Spleen (tissue), 11 donors: ENCODE measurements at regions not wholly inside any gene's neighbourhood (a gene's known extent, or its start where the extent isn't known, plus 50 kb on each side); places are given as distances from the start of the nearest gene placed in this dataset.

ENCODE experiments used
- DNase-seq: peaks from one replicate; pipeline ENCODE4 v3.0.0-alpha.2; 2020
- H3K27ac ChIP-seq, 8 donors: fragments of 200-600 bp; sonication (generic) in 7 of 8; 1 replicate in 4 of 8; 2 replicates in 4 of 8; pipeline versions ENCODE4 v1.5.0 to v1.8.0; 2016 to 2021; ENCODE audit warnings: inconsistent platforms in 4 of 8, mild to moderate bottlenecking in 4 of 8, moderate library complexity in 1 of 8
- H3K27me3 ChIP-seq, 7 donors: fragments of 200-600 bp; sonication (generic) in 6 of 7; replicated peaks in 1 of 7; 1 replicate in 4 of 7; 2 replicates in 3 of 7; pipeline versions ENCODE4 v1.5.0 to v1.8.0; 2016 to 2021; ENCODE audit warnings: inconsistent platforms in 3 of 7, mild to moderate bottlenecking in 1 of 7
- H3K36me3 ChIP-seq, 6 donors: fragments of 200-600 bp; sonication (generic) in 5 of 6; 1 replicate in 4 of 6; 2 replicates in 2 of 6; pipeline versions ENCODE4 v1.5.0 to v1.8.0; 2016 to 2021; ENCODE audit warnings: inconsistent platforms in 2 of 6
- H3K4me1 ChIP-seq, 6 donors: fragments of 200-600 bp; sonication (generic) in 5 of 6; 1 replicate in 3 of 6; 2 replicates in 3 of 6; pipeline versions ENCODE4 v1.5.0 to v1.8.0; 2016 to 2021; ENCODE audit warnings: inconsistent platforms in 3 of 6
- H3K4me3 ChIP-seq, 8 donors: fragments of 200-600 bp; sonication (generic) in 7 of 8; 1 replicate in 4 of 8; 2 replicates in 4 of 8; pipeline versions ENCODE4 v1.5.0 to v1.8.0; 2016 to 2021; ENCODE audit warnings: inconsistent platforms in 4 of 8, mild to moderate bottlenecking in 4 of 8, moderate library complexity in 2 of 8
- H3K9me3 ChIP-seq, 8 donors: fragments of 200-600 bp; sonication (generic) in 7 of 8; 1 replicate in 4 of 8; 2 replicates in 4 of 8; pipeline versions ENCODE4 v1.5.0 to v1.8.0; 2016 to 2021; ENCODE audit warnings: inconsistent platforms in 4 of 8
- POLR2A ChIP-seq, 3 donors: fragments of 450-650 bp; IDR thresholded peaks; one replicate each; pipeline ENCODE4 v1.5.1; 2017; ENCODE audit warnings: antibody characterized with exemption in 3 of 3, mild to moderate bottlenecking in 1 of 3
- POLR2AphosphoS5 ChIP-seq, 3 donors: sonication (generic); formaldehyde crosslinking; IDR thresholded peaks; one replicate each; pipeline ENCODE4 v1.5.1; 2017; ENCODE audit warnings: antibody characterized with exemption in 3 of 3
- WGBS, 5 donors: extraction: QIAGEN DNeasy Blood & Tissue Kit in 3 of 5; methylation state at CpG; one replicate each; pipeline versions ENCODE4 v1.1.5 to v1.1.7; 2013 to 2018; 5-methylcytosine and 5-hydroxymethylcytosine counted together
- intact Hi-C: fragments of 100-400 bp; cut with DNase I; formaldehyde crosslinking; loops from one replicate; pipeline ENCODE4 v1.15.0; 2023; ENCODE audit warnings: low total_unique reads
- TF ChIP-seq, protein P1 (sequence below), 11 experiments: fragments of 200-600 bp in 7 of 11; fragments of 450-650 bp in 4 of 11; sonication (generic) in 4 of 11; IDR thresholded peaks in 8 of 11; conservative IDR thresholded peaks in 3 of 11; 1 replicate in 7 of 11; 2 replicates in 4 of 11; pipeline versions ENCODE4 v1.4.0 to v1.8.0; 2016 to 2021; ENCODE audit warnings: antibody characterized with exemption in 11 of 11, inconsistent platforms in 4 of 11, mild to moderate bottlenecking in 1 of 11
- donor health status: healthy with polysubstance abuse.
- donor health status: DM: no; HTN: no; CAD: no; lungs with moderate emphysema.
- donor health status: DM: no; HTN: no; CAD: no.
- donor health status: Bipolar disorder and iron deficiency.
- donor health status: healthy.
- donor health status: DM: no; HTN: no; CAD: no.
- donor health status: DM: yes; HTN: yes; CAD: no.

DNA sequence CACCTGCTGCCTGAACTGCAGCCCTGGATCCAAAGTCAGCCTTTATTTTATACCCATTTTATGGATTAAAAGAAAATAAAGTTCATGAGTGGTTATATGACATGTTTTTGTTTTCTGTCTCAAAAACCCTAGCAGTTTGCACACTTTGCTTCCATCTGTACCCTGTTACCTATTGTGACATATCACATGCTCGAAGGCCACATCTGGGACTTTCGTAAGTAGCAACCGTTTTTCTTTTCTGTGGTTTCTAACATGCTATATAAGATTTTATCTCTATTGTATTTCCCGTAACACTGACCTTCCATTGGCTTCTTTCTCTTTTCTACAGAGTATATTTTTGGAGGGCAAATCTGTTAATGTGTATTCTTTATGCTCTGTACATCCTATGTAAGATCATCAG is 1007.2 kb downstream of the PCDH9 start:
- TF ChIP-seq POLR2AphosphoS5 (IDR thresholded peaks at IDR 0.05): no peak
- no peak for TF ChIP-seq POLR2A (IDR thresholded peaks at IDR 0.05)
- WGBS, 5 donors: 40 to 68% (median 56%) methylated on average over 4 of the region's 4 CpGs
- H3K27ac ChIP-seq: no peak overlapping the region

DNA sequence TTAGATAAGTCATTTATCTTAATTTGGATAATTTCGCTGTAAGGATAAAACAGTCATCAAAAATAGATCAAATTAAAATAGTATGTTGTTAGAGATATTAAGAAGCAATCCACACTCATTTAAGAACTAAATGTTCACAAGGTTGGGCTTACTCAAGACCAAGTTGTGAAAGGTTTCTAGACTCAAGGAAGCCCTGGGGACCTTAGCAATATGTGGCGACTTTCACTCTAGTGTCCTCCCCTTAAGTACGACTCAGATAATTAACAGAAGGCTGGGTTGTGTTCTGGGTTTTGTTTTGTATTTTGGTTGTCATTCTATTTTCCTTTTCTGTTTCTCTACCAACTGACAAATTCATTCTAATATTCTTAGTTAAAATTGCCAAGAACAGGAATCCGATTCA is 1008.0 kb downstream of the PCDH9 start:
- no peak overlapping the region for H3K4me3 ChIP-seq
- WGBS, 5 donors: 79 to 86% (median 85%) methylated on average over 4 of the region's 4 CpGs
- no peaks in the 10 kb centered on the region for H3K4me1 ChIP-seq
- H3K27ac ChIP-seq: no peak overlapping the region
- DNase-seq: no peak
- TF ChIP-seq POLR2A (IDR thresholded peaks at IDR 0.05) (no peak), POLR2AphosphoS5 (IDR thresholded peaks at IDR 0.05) (no peak)
- TF ChIP-seq, protein P1, sequence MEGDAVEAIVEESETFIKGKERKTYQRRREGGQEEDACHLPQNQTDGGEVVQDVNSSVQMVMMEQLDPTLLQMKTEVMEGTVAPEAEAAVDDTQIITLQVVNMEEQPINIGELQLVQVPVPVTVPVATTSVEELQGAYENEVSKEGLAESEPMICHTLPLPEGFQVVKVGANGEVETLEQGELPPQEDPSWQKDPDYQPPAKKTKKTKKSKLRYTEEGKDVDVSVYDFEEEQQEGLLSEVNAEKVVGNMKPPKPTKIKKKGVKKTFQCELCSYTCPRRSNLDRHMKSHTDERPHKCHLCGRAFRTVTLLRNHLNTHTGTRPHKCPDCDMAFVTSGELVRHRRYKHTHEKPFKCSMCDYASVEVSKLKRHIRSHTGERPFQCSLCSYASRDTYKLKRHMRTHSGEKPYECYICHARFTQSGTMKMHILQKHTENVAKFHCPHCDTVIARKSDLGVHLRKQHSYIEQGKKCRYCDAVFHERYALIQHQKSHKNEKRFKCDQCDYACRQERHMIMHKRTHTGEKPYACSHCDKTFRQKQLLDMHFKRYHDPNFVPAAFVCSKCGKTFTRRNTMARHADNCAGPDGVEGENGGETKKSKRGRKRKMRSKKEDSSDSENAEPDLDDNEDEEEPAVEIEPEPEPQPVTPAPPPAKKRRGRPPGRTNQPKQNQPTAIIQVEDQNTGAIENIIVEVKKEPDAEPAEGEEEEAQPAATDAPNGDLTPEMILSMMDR (IDR thresholded peaks at IDR 0.05 in 8 of 11, conservative IDR thresholded peaks at IDR 0.05 in 3 of 11): no peak
- intact Hi-C loops: no loop called here
- no peaks in the 10 kb centered on the region for H3K27me3 ChIP-seq
- H3K36me3 ChIP-seq: no peaks in the 10 kb centered on the region
- H3K9me3 ChIP-seq: no peaks in the 10 kb centered on the region

More for the DNA sequence above, 1007.2 kb downstream of the PCDH9 start:
- no peak overlapping the region for H3K4me3 ChIP-seq
- no peak for DNase-seq
- H3K4me1 ChIP-seq: no peaks in the 10 kb centered on the region
- H3K9me3 ChIP-seq: no peaks in the 10 kb centered on the region
- no peaks in the 10 kb centered on the region for H3K27me3 ChIP-seq
- H3K36me3 ChIP-seq: no peaks in the 10 kb centered on the region
- intact Hi-C loops: no loop called here

DNA sequence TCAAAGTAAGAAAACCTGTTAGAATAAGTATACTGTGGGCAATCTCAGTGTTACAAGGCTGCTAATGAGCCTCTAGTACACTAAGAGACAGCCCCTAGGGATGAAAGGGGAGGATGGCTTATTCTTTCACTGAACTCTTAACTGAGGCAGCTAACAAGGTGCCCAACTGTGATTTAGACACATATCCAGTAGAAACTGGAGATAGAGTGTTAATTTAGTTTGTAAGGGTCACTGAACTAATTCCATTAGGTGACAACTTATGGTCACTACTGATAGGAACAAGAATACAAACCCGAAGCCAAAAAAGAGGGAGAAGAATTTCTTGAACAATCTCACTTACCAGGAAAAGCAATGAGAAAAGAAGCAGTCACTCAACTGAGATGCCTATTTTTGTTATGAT is 1010.6 kb downstream of the PCDH9 start:
- no peaks in the 10 kb centered on the region for H3K36me3 ChIP-seq
- no peaks in the 10 kb centered on the region for H3K4me1 ChIP-seq
- H3K4me3 ChIP-seq: no peak overlapping the region
- no peak overlapping the region for H3K27ac ChIP-seq
- WGBS, 5 donors: 61 to 89% (median 83%) methylated on average over 1 of the region's 1 CpG
- intact Hi-C loops: no loop called here
- H3K9me3 ChIP-seq: no peaks in the 10 kb centered on the region
- TF ChIP-seq, protein P1 (IDR thresholded peaks at IDR 0.05 in 8 of 11, conservative IDR thresholded peaks at IDR 0.05 in 3 of 11): no peak
- TF ChIP-seq POLR2AphosphoS5 (IDR thresholded peaks at IDR 0.05) (no peak), POLR2A (IDR thresholded peaks at IDR 0.05) (no peak)
- H3K27me3 ChIP-seq: no peaks in the 10 kb centered on the region
- DNase-seq: no peak

DNA sequence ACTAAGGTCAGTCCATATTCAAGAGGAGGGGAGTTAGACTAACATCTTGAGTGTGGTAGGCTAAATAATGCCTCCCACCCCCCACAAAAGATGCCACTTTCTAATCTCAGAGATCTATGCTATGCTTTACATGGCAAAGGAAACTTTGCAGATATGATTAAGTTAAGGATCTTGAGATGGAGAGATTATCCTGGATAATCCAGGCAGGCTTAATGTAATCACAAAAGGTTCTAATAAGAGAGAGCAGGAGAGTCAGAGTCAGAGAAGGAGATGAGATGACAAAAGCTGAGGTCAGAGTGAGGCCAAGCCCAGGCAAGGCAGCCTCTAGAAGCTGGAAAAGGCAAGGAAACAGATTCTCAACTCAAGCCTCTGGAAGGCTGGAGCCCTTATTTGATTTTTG is 1011.6 kb downstream of the PCDH9 start:
- Histone ChIP-seq H3K27me3 (no peaks in the 10 kb centered on the region), H3K27ac (no peak overlapping the region), H3K4me1 (no peaks in the 10 kb centered on the region), H3K4me3 (no peak overlapping the region), H3K36me3 (no peaks in the 10 kb centered on the region), H3K9me3 (no peaks in the 10 kb centered on the region)
- no peak for DNase-seq
- intact Hi-C loops: no loop called here
- TF ChIP-seq POLR2AphosphoS5 (IDR thresholded peaks at IDR 0.05) (no peak), POLR2A (IDR thresholded peaks at IDR 0.05) (no peak)
- TF ChIP-seq, protein P1 (IDR thresholded peaks at IDR 0.05 in 8 of 11, conservative IDR thresholded peaks at IDR 0.05 in 3 of 11): no peak

DNA sequence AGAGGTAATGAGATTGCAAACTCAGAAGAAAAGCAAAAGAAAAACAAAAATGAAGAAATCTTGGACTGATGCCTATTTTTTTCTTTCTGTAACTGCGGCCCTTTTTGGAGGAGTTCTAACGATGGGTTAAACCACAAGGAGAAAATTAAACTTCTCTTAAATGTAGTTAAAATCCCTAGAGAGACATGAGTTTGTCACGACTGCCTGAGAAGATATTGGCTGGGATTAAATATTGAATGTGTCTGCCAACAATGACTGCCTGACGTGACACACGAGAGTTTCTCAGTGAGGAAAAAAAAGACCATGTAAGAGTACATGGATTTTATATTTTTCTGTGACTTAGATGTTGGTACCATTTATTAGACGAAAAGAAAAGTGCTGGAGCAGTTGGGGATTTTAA is 1013.4 kb downstream of the PCDH9 start:
- no peak for DNase-seq
- WGBS, 5 donors: 38 to 52% (median 50%) methylated on average over 6 of the region's 6 CpGs
- no peaks in the 10 kb centered on the region for H3K9me3 ChIP-seq
- H3K27ac ChIP-seq: no peak overlapping the region
- intact Hi-C loops: no loop called here
- H3K4me3 ChIP-seq: no peak overlapping the region
- H3K4me1 ChIP-seq: no peaks in the 10 kb centered on the region
- H3K36me3 ChIP-seq: no peaks in the 10 kb centered on the region
- no peak for TF ChIP-seq POLR2A (IDR thresholded peaks at IDR 0.05)
- no peak for TF ChIP-seq POLR2AphosphoS5 (IDR thresholded peaks at IDR 0.05)
- TF ChIP-seq, protein P1 (IDR thresholded peaks at IDR 0.05 in 8 of 11, conservative IDR thresholded peaks at IDR 0.05 in 3 of 11): no peak
- no peaks in the 10 kb centered on the region for H3K27me3 ChIP-seq
